H1 (cell line): ENCODE measurements at regions not wholly inside any gene's neighbourhood (a gene's known extent, or its start where the extent isn't known, plus 50 kb on each side); places are given as distances from the start of the nearest gene placed in this dataset.

Experiments used
- ASH2L ChIP-seq: fragments of 200-600, 300-600 bp; sonication (generic); IDR thresholded peaks from one replicate; pipeline ENCODE4 v1.7.1; 2017; ENCODE audit warnings: low read length
- CBX8 ChIP-seq: fragments of 300-800, 300-1000 bp; sonication (generic); IDR thresholded peaks from 2 replicates; pipeline ENCODE4 v1.7.1; 2016; ENCODE audit warnings: low read depth, low read length, borderline replicate concordance
- CTBP2 ChIP-seq: IDR thresholded peaks from 2 replicates; pipeline ENCODE4 v1.7.0; 2011; ENCODE audit warnings: borderline replicate concordance, mild to moderate bottlenecking, moderate library complexity, mixed read lengths, low read length; ENCODE audit not compliant: insufficient read depth, insufficient read length
- CTCF ChIP-seq, 3 experiments: IDR thresholded peaks; 1 replicate in 2 of 3; 2 replicates in 1 of 3; pipeline versions ENCODE4 v1.5.1 to v1.6.1; 2011; ENCODE audit warnings: low read length in 3 of 3, mild to moderate bottlenecking in 3 of 3, inconsistent platforms in 2 of 3, low read depth in 1 of 3, moderate library complexity in 1 of 3; ENCODE audit not compliant: insufficient read depth in 1 of 3; ENCODE audit errors: control extremely low read depth in 1 of 3
- JUN ChIP-seq: IDR thresholded peaks from 2 replicates; pipeline ENCODE4 v1.6.1; 2011; ENCODE audit warnings: low read depth, mild to moderate bottlenecking, improper control_type of control experiment, low read length
- SP1 ChIP-seq: IDR thresholded peaks from 2 replicates; pipeline ENCODE4 v1.6.1; 2011; ENCODE audit warnings: low read depth, low read length
- TAF7 ChIP-seq: optimal IDR thresholded peaks from 2 replicates; pipeline ENCODE3; 2011; ENCODE audit warnings: low read depth, mild to moderate bottlenecking, inconsistent platforms, low read length, moderate library complexity, borderline replicate concordance
- TEAD4 ChIP-seq: IDR thresholded peaks from 2 replicates; pipeline ENCODE4 v1.6.1; 2012; ENCODE audit warnings: low read depth, low read length, inconsistent platforms, mixed read lengths

DNA sequence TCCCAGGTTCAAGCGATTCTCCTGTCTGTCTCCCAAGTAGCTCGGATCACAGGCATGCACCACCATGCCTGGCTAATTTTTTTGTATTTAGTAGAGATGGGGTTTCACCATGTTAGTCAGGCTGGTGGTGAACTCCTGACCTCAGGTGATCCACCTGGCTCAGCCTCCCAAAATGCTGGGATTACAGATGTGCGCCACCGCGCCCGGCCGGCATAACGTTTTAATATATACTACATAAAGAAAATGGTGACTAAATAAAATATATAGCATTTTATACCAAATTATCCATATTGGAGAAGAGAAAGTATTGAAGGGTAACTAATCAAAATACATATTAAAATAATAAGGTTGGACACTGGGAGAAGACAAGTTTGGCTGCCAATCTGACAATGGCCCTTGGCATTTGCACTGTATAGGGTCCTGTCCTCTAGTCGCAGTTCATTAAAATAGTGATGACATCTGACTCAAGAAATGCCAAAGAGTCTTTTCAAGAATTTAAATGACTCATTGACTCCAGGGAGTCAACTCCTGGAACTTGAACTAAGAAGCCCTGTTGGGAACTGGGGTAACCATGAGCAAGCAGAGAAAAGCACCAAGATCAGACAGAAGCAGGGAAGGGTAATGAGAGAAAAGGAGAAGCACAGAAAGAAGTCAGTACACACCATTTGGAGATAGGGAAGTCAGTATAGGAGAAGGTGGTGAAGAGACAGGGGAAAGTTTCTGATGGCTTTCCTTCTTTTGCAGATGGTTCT is 91.1 kb downstream of the CH25H start (continued):
- no peak for TF ChIP-seq CTCF (IDR thresholded peaks at IDR 0.05; ENCODE audit: control extremely low read depth in 1 of 3, insufficient read depth in 1 of 3, low read depth in 1 of 3, low read length in 3 of 3)
- no peak for TF ChIP-seq JUN
- no peak for TF ChIP-seq ASH2L
- TF ChIP-seq SP1 = no peak
- TF ChIP-seq TAF7 = no peak
- TF ChIP-seq CBX8 = no peak
- no peak for TF ChIP-seq CTBP2
- TF ChIP-seq TEAD4 = no peak
